A549 (cell line): ENCODE measurements at regions not wholly inside any gene's neighbourhood (a gene's known extent, or its start where the extent isn't known, plus 50 kb on each side); places are given as distances from the start of the nearest gene placed in this dataset.

Experiments
- BHLHE40 ChIP-seq: IDR thresholded peaks from 2 replicates; pipeline ENCODE4 v1.6.1; 2012; ENCODE audit warnings: low read depth, low read length, inconsistent platforms
- CEBPB ChIP-seq, 2 experiments: fragments of >200 bp in 1 of 2; sonication (Bioruptor Twin) in 1 of 2; formaldehyde crosslinking in 1 of 2; IDR thresholded peaks; 2 replicates each; pipeline ENCODE4 v1.6.1; 2012 to 2016
- CTCF ChIP-seq: fragments of >200 bp; sonication (Bioruptor Twin); formaldehyde crosslinking; IDR thresholded peaks from 3 replicates; pipeline ENCODE4 v1.5.1; 2016
- E2F6 ChIP-seq: IDR thresholded peaks from 2 replicates; pipeline ENCODE4 v1.6.1; 2012; ENCODE audit warnings: low read depth, borderline replicate concordance
- MAX ChIP-seq: IDR thresholded peaks from 2 replicates; pipeline ENCODE4 v1.6.1; 2012
- MYC ChIP-seq: IDR thresholded peaks from 2 replicates; pipeline ENCODE4 v1.6.1; 2012; ENCODE audit warnings: mild to moderate bottlenecking, inconsistent platforms, low read length, improper control_type of control experiment, borderline replicate concordance
- NFE2L2 ChIP-seq: fragments of 150-350 bp; conservative IDR thresholded peaks from 2 replicates; pipeline ENCODE4 v1.6.1; 2014; ENCODE audit warnings: low read length
- PHF8 ChIP-seq: fragments of 200-600 bp; sonication (generic); IDR thresholded peaks from 2 replicates; pipeline ENCODE4 v1.6.1; 2016; ENCODE audit warnings: low read depth, mild to moderate bottlenecking, antibody characterized with exemption, moderate library complexity, borderline replicate concordance
- POLR2A ChIP-seq: IDR thresholded peaks from 2 replicates; pipeline ENCODE4 v1.6.1; 2012; ENCODE audit warnings: mild to moderate bottlenecking, low read length
- POLR2AphosphoS2 ChIP-seq: conservative IDR thresholded peaks from 2 replicates; pipeline ENCODE4 v1.6.1; 2012; ENCODE audit warnings: low read length, improper control_type of control experiment, inconsistent platforms
- RAD21 ChIP-seq, 2 experiments: fragments of >200 bp in 1 of 2; sonication (Bioruptor Twin) in 1 of 2; formaldehyde crosslinking in 1 of 2; IDR thresholded peaks in 1 of 2; conservative IDR thresholded peaks in 1 of 2; 2 replicates in 1 of 2; 3 replicates in 1 of 2; pipeline ENCODE4 v1.6.1; 2012 to 2018; ENCODE audit warnings: inconsistent platforms in 1 of 2
- RARB ChIP-seq: fragments of 250-450 bp; sonication (Bioruptor Pico); IDR thresholded peaks from 2 replicates; pipeline ENCODE4 v1.8.0; 2021; ENCODE audit warnings: mild to moderate bottlenecking, moderate library complexity
- REST ChIP-seq: fragments of 200-600 bp; sonication (generic); IDR thresholded peaks from 2 replicates; pipeline ENCODE4 v1.6.1; 2016; ENCODE audit warnings: antibody characterized with exemption, mild to moderate bottlenecking, moderate library complexity

- TF ChIP-seq POLR2A = no peak
- TF ChIP-seq REST = no peak
- TF ChIP-seq MYC = no peak
- TF ChIP-seq BHLHE40 = no peak
- TF ChIP-seq RAD21 (conservative IDR thresholded peaks at IDR 0.05 in 1 of 2, IDR thresholded peaks at IDR 0.05 in 1 of 2) = no peak
- no peak for TF ChIP-seq CTCF
- no peak for TF ChIP-seq RARB (CRISPR knock-in tag)
- TF ChIP-seq E2F6 = no peak
- TF ChIP-seq CEBPB (IDR thresholded peaks at IDR 0.05) = no peak
- no peak for TF ChIP-seq MAX
- no peak for TF ChIP-seq NFE2L2
- TF ChIP-seq PHF8 = no peak
- no peak for TF ChIP-seq POLR2AphosphoS2
Observed at GRCh38 chr3:106067711-106068110, 198.9 kb upstream of the CBLB start.
